Smooth muscle cell of the brain vasculature (primary cell): ENCODE measurements at regions not wholly inside any gene's neighbourhood (a gene's known extent, or its start where the extent isn't known, plus 50 kb on each side); places are given as distances from the start of the nearest gene placed in this dataset.
"Not testable (repeated sequence)": the region's sequence is repeated elsewhere in the genome, so short reads cannot be mapped to it uniquely, and the experiment has no call there.

Source experiments
- DNase-seq: peaks from one replicate; pipeline ENCODE4 v3.0.0-alpha.2; 2012; ENCODE audit warnings: low read depth, low spot score

GRCh38 chr4:117014236-117014635, 71.1 kb downstream of the TRAM1L1 start:
- no peak for DNase-seq

- DNase-seq, result no peak
These were observed 74.7 kb downstream of the TRAM1L1 start for GRCh38 chr4:117010671-117011070.

DNA sequence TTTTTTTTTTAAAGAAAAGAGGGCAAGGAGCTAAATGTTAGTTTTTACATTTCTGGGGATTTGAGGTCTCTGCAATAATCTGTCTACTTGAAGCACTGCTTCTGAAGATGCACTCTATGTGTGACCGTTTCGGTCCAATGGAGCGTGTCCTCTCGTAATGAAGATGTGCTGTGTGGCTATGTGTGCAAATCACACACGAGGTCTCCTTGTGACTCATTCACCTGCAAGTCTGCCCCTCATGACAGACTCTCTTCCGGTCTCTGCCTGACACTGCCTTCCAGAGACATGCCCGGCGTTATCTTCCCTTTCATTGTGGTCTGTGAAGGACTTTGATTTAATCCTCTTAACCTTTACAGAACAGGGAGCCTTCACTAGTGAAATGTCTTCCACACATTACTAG, 84.3 kb downstream of the TRAM1L1 start:
- no peak for DNase-seq

DNA sequence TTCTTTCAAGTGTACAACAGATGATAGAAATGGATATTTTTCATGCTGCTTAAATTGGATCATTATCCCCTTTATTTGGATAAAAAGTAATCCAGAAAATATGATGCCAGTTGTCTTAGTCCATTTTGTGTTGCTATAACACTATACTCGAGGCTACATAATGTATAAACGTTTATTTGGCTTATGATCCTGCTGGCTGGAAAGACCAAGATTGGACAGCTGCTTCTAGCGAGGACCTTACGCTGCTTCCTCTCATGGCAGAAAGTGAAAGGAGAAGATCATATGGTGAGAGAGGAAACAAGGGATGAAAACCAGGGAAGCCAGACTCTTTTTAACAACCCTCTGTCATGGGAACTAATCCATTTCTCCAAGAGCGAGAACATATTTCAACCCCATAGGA, 102.7 kb downstream of the TRAM1L1 start:
- no peak for DNase-seq

- DNase-seq, result not testable (repeated sequence)
These were observed 104.9 kb downstream of the TRAM1L1 start for GRCh38 chr4:116980436-116980835.

DNA sequence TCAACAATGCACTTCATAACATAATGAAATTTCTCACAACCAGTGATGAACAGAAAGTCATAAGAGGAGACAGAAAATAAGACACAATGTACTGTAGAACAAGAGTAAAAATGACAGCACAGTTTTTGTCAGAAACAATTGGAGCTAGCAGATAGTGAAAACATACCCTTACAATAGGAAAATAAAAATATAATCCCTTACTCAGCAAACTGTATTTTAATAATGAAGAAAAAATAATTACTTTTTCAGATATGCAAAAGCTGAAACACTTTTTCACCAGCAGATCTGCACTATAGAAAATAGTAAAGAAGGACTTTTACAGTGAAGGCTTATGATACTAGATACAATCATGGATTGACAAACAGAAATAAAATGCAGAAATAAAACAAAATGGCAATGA, 126.3 kb downstream of the TRAM1L1 start:
- DNase-seq, result no peak

DNA sequence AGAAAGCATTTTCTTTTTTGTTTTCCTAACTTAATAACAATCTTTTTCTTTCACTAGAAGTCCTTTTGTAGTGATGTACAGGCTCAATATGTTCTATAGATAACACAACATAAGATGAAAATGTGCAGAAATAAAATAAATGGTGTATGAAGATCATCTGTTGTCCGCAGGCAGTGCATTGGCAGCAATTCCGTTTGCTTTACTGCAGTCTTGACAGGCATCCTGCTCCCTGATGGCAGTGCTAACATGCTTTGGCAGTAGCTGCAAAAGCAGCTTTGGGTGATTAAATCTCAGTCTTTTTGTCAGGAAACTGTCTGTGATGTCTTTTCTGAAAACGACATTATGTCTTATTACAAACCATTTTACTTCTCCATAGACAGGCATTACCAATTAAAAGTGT, 131.4 kb downstream of the TRAM1L1 start:
- no peak for DNase-seq

GRCh38 chr4:116952530-116953136, 132.7 kb downstream of the TRAM1L1 start:
- no peak for DNase-seq

DNA sequence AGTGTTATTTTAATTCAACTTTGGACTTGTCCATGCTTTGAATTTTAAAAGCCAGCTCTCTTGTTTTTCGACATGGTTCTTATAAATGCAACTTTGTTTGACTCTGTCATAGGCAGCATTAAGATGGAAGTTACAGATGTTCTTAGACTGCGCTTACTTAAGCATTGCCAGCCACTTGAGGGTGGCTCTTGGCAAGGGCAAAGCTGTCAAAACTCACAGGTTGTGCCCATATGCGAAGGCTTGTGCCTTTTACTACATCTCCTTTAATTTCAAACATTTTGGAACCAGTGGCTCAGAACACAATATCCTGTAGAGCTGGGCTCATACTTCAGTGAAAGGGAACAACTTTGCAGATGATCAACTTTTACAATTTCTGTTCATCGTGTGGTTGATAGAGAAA, 135.5 kb downstream of the TRAM1L1 start:
- no peak for DNase-seq

DNA sequence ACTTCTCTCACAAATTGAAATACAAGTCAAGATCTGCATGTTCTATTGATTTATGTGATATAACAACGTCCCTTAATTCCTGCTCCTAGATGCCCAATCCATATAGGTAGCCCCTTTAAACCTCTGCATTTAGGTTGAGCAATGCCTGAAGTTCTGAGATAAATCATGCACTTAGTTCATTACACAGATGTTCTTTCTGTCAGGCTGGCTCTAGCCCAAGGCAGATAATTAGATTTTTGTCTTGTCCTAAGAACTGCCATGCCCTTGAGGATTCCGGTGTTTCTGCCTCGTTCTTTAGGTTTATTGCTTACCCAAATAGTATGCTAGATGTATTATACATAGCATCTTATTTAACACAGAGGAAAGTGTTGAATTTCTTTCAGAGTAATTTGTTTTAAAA, 143.1 kb downstream of the TRAM1L1 start:
- DNase-seq, result no peak

DNA sequence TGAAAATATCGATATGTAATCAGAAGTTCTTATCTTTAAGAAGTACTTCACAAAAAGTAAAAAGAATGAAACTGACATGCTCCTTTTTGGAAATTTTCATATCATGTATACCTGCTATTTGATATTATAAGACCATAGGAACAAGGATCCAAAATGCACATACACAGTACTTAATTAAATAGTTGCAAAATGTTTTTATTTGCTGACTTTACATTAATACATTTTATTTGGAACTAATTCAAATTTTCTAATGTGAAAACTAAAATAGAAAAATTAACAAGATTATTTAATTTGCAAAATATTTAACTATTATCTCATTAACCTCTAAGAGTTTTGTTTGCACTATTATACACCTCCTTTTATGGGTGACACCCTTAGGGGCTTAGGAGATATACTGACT, 155.0 kb downstream of the TRAM1L1 start:
- no peak for DNase-seq

GRCh38 chr4:116926631-116927295, 158.6 kb downstream of the TRAM1L1 start:
- DNase-seq, result no peak

GRCh38 chr4:116925900-116926457, 159.4 kb downstream of the TRAM1L1 start:
- DNase-seq, result no peak

DNA sequence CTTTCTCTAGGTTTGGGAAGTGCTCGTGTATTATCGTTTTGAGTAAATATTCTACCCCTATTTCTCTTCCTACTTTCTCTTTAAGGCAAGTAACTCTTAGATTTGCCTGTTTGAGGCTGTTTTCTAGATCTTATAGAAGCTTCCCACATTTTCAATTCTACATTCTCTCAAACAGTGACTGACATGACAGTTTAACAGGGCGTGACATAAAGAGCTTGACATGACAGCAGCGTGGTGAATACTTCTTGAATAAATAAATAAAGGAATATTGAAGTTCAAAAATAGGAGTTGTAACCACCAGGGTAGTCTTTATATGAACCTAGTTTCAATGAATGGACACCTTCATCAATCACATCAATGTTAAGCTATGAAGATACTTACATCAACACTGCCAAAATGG, 162.0 kb downstream of the TRAM1L1 start:
- no peak for DNase-seq

DNA sequence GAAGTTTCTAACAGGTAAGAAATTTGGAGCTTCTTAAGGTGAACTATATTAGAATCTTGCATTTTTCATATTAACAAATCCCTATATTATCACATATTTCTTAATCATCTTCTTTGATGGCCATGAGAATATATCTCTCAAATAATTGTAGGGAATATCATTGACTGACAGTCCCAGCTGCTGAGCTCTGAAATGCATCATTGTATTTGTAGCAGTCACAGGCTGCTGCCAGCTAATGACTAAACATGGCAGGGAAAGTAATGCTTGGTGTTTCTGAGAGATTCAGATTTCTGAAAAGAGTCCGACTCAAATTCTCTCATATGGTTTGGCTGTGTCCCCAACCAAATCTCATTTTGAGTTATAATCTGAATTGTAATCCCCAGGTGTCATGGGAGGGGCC, 171.9 kb downstream of the TRAM1L1 start:
- DNase-seq, result no peak

DNA sequence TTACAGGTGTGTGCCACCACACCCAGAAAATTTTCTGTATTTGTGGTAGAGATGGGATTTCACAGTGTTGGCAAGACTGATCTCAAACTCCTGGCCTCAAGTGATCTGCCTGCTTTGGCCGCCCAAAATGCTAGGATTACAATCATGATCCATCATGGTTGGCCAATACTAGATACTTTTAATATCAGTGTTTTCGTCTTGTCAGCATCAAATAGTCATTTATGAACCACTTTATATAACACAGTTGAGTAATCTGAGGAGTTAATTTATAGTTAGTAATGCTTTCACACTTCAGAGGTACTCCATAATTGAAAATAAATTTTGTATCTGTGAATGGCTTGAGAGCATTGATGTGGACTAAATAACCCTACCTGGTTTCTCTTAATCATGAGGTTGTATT, 178.6 kb downstream of the TRAM1L1 start:
- no peak for DNase-seq

- DNase-seq, result no peak
These were observed 185.8 kb downstream of the TRAM1L1 start for GRCh38 chr4:116899561-116899960.

DNA sequence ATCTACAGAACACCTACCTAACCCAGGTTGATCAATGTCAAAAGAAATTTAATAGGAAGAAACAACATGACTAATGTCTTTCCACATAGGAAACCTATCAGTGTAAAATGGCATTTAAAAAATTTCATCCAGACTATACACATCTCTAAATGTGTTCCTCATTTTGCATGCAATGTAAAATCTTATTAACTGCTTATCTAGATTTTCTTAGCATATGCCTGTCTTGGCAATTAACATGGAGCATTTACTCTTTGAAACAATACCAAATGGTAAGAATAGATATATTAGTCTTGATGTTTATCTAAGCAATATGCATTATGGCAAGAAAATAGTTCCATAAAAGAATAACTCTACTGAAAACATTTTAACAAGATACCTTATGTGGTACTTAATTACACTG, 199.8 kb downstream of the TRAM1L1 start:
- DNase-seq, result no peak

DNA sequence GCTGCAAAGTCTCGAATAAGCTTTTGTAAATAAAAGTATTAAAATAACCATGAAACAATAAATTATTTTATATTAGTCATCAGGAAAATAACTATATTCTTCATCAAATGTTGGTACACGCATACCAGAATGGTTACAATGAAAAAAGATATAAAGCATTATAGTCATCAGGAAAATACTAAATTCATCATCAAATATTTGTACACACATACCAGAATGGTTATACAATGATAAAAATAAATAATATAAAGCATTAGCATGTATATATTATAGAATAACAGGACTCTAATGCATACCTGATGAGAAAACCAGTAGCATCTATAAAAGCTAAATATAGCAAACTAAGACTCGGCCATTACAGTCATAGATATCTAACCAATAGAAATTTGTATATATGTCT, 202.9 kb downstream of the TRAM1L1 start:
- DNase-seq, result no peak

- no peak for DNase-seq
These were observed 204.3 kb downstream of the TRAM1L1 start for GRCh38 chr4:116881077-116881476.

DNA sequence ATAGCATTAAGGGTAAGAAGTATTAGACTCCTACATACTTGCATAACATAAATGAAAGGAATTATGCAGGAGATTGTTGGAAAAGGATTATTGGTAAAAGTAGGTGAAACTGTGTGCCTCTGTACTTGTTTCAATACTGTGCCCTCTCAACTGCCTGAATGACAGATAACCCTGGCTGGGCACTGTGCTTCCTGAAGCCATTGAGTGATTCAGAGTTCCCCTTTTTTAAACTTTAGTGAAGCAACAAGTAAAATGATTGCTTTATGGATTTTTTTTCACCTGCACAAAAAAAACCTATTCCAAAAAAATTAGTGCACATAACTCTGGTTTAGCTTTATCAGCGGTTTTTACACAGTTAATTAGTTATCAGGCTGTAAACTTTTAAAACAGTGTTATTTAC, 204.8 kb downstream of the TRAM1L1 start:
- DNase-seq, result no peak

GRCh38 chr4:116878280-116878679, 207.1 kb downstream of the TRAM1L1 start:
- DNase-seq, result no peak

GRCh38 chr4:116877069-116877468, 208.3 kb downstream of the TRAM1L1 start:
- no peak for DNase-seq
